HCT116 (cell line): ENCODE measurements at regions not wholly inside any gene's neighbourhood (a gene's known extent, or its start where the extent isn't known, plus 50 kb on each side); places are given as distances from the start of the nearest gene placed in this dataset.

Source experiments
- ATAC-seq: fragments of 200-7000 bp; cut with Tn5 transposase; 2 replicates; pipeline ENCODE4 v1.9.1; 2020; ENCODE audit warnings: mild to moderate bottlenecking, moderate library complexity
- BruUV-seq: library from RNA; stranded (reverse); fragments of 400-500 nt; replicated peaks from 2 replicates; lab custom pipeline; 2021; lab: Mats Ljungman, UMichigan
- CTCF ChIA-PET: fragments of 300-600 bp; sonication (Branson Sonifier 250); formaldehyde crosslinking; loops from one replicate; lab custom pipeline; 2021; ENCODE audit warnings: antibody characterized with exemption; lab: Charles Lee
- POLR2A ChIA-PET: fragments of 300-600, 350-600 bp; sonication (Branson Sonifier 250); formaldehyde crosslinking; loops from one replicate; lab custom pipeline; 2021; ENCODE audit warnings: antibody characterized with exemption; lab: Charles Lee
- RAD21 ChIA-PET, 2 experiments: fragments of 300-600 bp; sonication (Branson Sonifier 250); formaldehyde crosslinking; loops; one replicate each; lab custom pipeline; 2023; ENCODE audit warnings: low total read pairs in 2 of 2; ENCODE audit not compliant: uncharacterized antibody in 2 of 2, unreplicated experiment in 2 of 2, low non-redundant PET in 1 of 2; lab: Charles Lee
- DNase-seq: peaks from one replicate; pipeline ENCODE4 v3.0.0-alpha.2; 2010; ENCODE audit warnings: low read depth, low spot score
- H2AFZ ChIP-seq: fragments of 200-600 bp; shearing (Covaris generic), sonication (generic); 2 replicates; pipeline ENCODE4 v1.6.1; 2017; ENCODE audit warnings: low read depth, mixed run types, mixed read lengths, antibody characterized with exemption, low read length; ENCODE audit not compliant: poor library complexity, severe bottlenecking
- H3K27ac ChIP-seq: 2 replicates; pipeline ENCODE4 v1.5.1; 2012; ENCODE audit warnings: low read depth, low read length
- H3K27me3 ChIP-seq: fragments of 200-600 bp; sonication (generic); 2 replicates; pipeline ENCODE4 v1.6.1; 2016; ENCODE audit warnings: mixed run types, low read length, mixed read lengths; ENCODE audit not compliant: insufficient read depth
- H3K36me3 ChIP-seq, 2 experiments: fragments of 200-500 bp in 1 of 2; fragments of 200-600 bp in 1 of 2; sonication (Bioruptor generic) in 1 of 2; sonication (generic) in 1 of 2; 2 replicates each; pipeline versions ENCODE4 v1.5.1 to v1.6.1; 2014 to 2016; ENCODE audit warnings: low read length in 2 of 2, inconsistent platforms in 1 of 2, mixed read lengths in 1 of 2, mixed run types in 1 of 2; ENCODE audit not compliant: insufficient read depth in 2 of 2, control insufficient read depth in 1 of 2
- H3K4me1 ChIP-seq, 2 experiments: fragments of 200-600 bp in 1 of 2; sonication (generic) in 1 of 2; 2 replicates each; pipeline versions ENCODE4 v1.5.1 to v1.6.1; 2012 to 2017; ENCODE audit warnings: low read length in 2 of 2, inconsistent platforms in 1 of 2, mild to moderate bottlenecking in 1 of 2, mixed read lengths in 1 of 2, mixed run types in 1 of 2, moderate library complexity in 1 of 2; ENCODE audit not compliant: insufficient read depth in 2 of 2, control insufficient read depth in 1 of 2
- H3K4me2 ChIP-seq: fragments of 200-600 bp; sonication (generic); 2 replicates; pipeline ENCODE4 v1.6.1; 2017; ENCODE audit warnings: mixed run types, low read length, mixed read lengths
- H3K4me3 ChIP-seq, 2 experiments: fragments of 200-600 bp in 1 of 2; sonication (generic) in 1 of 2; replicated peaks in 1 of 2; 2 replicates each; pipeline ENCODE4 v1.5.1; 2011 to 2016; ENCODE audit warnings: low read length in 2 of 2, control low read depth in 1 of 2, low read depth in 1 of 2, mild to moderate bottlenecking in 1 of 2, mixed read lengths in 1 of 2, mixed run types in 1 of 2
- H3K79me2 ChIP-seq: fragments of 200-600 bp; sonication (generic); 2 replicates; pipeline ENCODE4 v1.6.1; 2017; ENCODE audit warnings: mild to moderate bottlenecking, mixed run types, low read length, moderate library complexity, mixed read lengths; ENCODE audit not compliant: insufficient read depth
- H3K9ac ChIP-seq: fragments of 200-600 bp; sonication (generic); 2 replicates; pipeline ENCODE4 v1.6.1; 2016; ENCODE audit warnings: low read length, mixed read lengths
- H3K9me2 ChIP-seq: fragments of 200-600 bp; sonication (generic), shearing (Covaris generic); 2 replicates; pipeline ENCODE4 v1.6.1; 2017; ENCODE audit warnings: mixed run types, mild to moderate bottlenecking, moderate library complexity; ENCODE audit not compliant: insufficient read depth
- H3K9me3 ChIP-seq, 2 experiments: fragments of 200-500 bp in 1 of 2; fragments of 200-600 bp in 1 of 2; sonication (Bioruptor generic) in 1 of 2; sonication (generic) in 1 of 2; 2 replicates each; pipeline ENCODE4 v1.6.1; 2014 to 2017; ENCODE audit warnings: low read length in 2 of 2, mixed read lengths in 2 of 2, inconsistent platforms in 1 of 2, low read depth in 1 of 2, mild to moderate bottlenecking in 1 of 2, mixed run types in 1 of 2, moderate library complexity in 1 of 2; ENCODE audit not compliant: control insufficient read depth in 1 of 2, insufficient read depth in 1 of 2
- H4K20me1 ChIP-seq: fragments of 200-600 bp; sonication (generic), shearing (Covaris generic); 2 replicates; pipeline ENCODE4 v1.6.1; 2017; ENCODE audit warnings: mixed run types, mild to moderate bottlenecking, moderate library complexity; ENCODE audit not compliant: insufficient read depth
- ATF3 ChIP-seq: IDR thresholded peaks from 2 replicates; pipeline ENCODE4 v1.6.1; 2012
- intact Hi-C: fragments of 100-400 bp; cut with micrococcal nuclease; formaldehyde crosslinking; loops from 2 replicates; pipeline ENCODE4 v1.10.0; 2022
- TF ChIP-seq, protein P1 (sequence below): IDR thresholded peaks from 2 replicates; pipeline ENCODE4 v1.6.1; 2012

GRCh38 chr11:104328512-104328907 is 164.6 kb upstream of the PDGFD start:
- no peaks in the 10 kb centered on the region for H4K20me1 ChIP-seq
- no peaks in the 10 kb centered on the region for H3K4me1 ChIP-seq
- intact Hi-C loops: no loop called here
- H2AFZ ChIP-seq: no peak overlapping the region
- no peaks in the 10 kb centered on the region for H3K36me3 ChIP-seq
- H3K79me2 ChIP-seq: no peaks in the 10 kb centered on the region
- CTCF ChIA-PET: no interaction called here
- H3K4me2 ChIP-seq: no peak overlapping the region
- H3K9ac ChIP-seq: no peak overlapping the region
- DNase-seq (no peak), ATAC-seq (no peak)
- TF ChIP-seq, protein P1, sequence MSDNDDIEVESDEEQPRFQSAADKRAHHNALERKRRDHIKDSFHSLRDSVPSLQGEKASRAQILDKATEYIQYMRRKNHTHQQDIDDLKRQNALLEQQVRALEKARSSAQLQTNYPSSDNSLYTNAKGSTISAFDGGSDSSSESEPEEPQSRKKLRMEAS: no peak
- no peak overlapping the region for H3K27ac ChIP-seq
- POLR2A ChIA-PET: no interaction called here
- BruUV-seq: no TSS peak
- RAD21 ChIA-PET: no interaction called here
- H3K9me3 ChIP-seq: no peaks in the 10 kb centered on the region
- no peaks in the 10 kb centered on the region for H3K27me3 ChIP-seq
- H3K4me3 ChIP-seq: no peak overlapping the region
- no peaks in the 10 kb centered on the region for H3K9me2 ChIP-seq

DNA sequence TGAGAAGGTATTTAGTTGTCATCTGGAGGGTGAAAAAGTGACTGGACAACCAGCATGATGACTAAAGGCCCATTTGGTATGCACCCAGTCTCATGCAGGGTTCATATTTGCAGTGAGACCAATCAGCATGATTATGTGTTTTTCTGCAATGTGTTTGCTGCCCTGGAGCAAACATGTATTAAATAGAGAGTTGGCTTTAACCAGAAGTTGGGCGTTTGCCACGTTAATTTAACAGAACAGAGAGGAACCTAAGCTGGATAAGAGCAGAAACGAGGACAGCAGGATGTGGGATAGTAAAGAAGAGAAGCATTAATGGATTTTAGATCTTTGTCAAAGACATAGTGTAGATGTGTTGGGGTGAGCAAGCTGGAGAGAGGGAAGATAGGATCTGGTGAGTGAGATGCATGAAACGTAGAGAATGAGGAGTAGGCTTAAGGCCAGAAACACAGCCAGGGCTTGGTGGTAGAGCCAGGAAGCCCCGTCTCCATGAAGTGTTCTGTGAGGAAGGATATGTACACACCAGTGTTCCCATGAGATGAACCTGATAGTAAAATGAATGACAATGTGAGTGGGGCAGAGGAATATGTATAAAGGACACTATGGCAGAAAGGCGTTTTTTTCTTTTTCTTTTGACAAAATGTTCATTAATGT is 164.0 kb upstream of the PDGFD start:
- no TSS peak for BruUV-seq
- ATAC-seq (no peak), DNase-seq (no peak)
- no peak overlapping the region for H2AFZ ChIP-seq
- H3K36me3 ChIP-seq: no peaks in the 10 kb centered on the region
- H3K9ac ChIP-seq: no peak overlapping the region
- POLR2A ChIA-PET: no interaction called here
- TF ChIP-seq ATF3: no peak
- TF ChIP-seq, all 23 proteins: peak for 0
- ChIA-PET RAD21 (no interaction called here), CTCF (no interaction called here)
- Histone ChIP-seq H3K4me2 (no peak overlapping the region), H3K27me3 (no peaks in the 10 kb centered on the region), H3K4me1 (no peaks in the 10 kb centered on the region), H3K9me3 (no peaks in the 10 kb centered on the region), H3K9me2 (no peaks in the 10 kb centered on the region), H3K27ac (no peak overlapping the region), H3K79me2 (no peaks in the 10 kb centered on the region), H4K20me1 (no peaks in the 10 kb centered on the region), H3K4me3 (no peak overlapping the region)
- intact Hi-C loops: no loop called here
